SK-N-MC (cell line): ENCODE measurements at regions not wholly inside any gene's neighbourhood (a gene's known extent, or its start where the extent isn't known, plus 50 kb on each side); places are given as distances from the start of the nearest gene placed in this dataset.

ENCODE experiments used
- EZH2 ChIP-seq: fragments of 200-600 bp; sonication (generic); IDR thresholded peaks from one replicate; pipeline ENCODE4 v1.6.1; 2017; ENCODE audit warnings: antibody characterized with exemption
- POLR2AphosphoS5 ChIP-seq: IDR thresholded peaks from 2 replicates; pipeline ENCODE4 v1.6.1; 2012; ENCODE audit warnings: mild to moderate bottlenecking, low read depth, low read length, borderline replicate concordance

DNA sequence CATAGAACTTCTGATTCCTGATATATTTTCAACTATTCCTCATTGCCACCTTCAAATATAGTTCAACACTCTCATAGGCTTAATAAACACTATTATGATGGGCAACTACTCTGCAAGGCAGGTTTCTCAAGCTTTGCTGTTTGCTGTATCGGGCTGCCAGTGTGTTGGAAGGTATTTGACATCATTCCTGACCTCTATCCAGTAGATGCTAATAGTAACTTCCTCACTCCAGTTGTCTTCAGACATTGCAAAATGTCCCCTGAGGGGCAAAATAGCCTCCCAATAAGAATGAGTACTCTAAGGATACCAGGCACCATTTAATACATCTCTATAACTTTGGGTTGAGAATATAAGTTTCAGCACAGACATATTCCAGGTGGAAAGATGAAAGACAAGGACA, 147.5 kb upstream of the PFN2 start:
- no peak for TF ChIP-seq EZH2
- TF ChIP-seq POLR2AphosphoS5 = no peak
